ENCODE measurements at regions not wholly inside any gene's neighbourhood (a gene's known extent, or its start where the extent isn't known, plus 50 kb on each side); places are given as distances from the start of the nearest gene placed in this dataset.

DNA sequence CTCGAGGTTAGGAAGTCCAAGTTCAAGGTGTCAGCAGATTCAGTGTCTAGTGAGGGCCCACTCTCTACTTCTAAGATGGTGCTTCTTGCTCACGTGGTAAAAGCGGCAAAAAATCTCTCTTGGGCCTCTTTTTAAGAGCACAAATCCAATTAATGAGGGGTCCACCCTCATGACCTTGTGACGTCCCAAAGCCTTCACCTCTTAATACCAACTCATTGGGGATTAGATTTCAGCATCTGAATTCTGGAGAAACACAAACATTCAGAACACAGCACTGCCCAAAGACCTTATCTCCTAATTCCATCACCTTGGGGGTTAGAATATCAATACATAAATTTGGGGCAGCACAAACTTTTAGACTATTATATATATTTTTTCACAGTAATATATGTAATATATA is 146.4 kb upstream of the GPC6 start (continued):
- no peak for TF ChIP-seq GABPA (IDR thresholded peaks at IDR 0.05; ENCODE audit: low read depth)

DNA sequence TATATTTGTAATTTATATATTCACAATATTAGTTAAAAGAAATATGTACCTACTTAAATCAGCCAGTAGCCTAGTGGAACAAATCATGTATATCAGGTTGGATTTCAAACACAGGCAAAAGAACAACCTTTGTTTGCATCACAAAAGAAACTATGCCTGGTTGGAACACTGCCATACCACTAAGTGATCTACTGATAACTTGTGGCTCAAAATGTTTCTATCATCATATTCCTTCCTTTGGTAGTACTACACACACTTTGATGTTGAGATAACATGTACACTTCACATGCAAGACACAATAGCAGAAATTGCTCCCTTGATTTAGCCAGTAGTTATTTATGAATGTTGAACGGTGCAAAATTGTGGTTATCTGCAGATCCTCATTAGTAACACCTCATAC is 146.0 kb upstream of the GPC6 start:
- H3K27ac ChIP-seq (ENCODE audit: low read depth in 2 of 2, low read length in 1 of 2): peak overlapping the region in 1 of 2 experiments; percentile 22; a peak in 2 of 4 replicates
- TF ChIP-seq, protein P1, sequence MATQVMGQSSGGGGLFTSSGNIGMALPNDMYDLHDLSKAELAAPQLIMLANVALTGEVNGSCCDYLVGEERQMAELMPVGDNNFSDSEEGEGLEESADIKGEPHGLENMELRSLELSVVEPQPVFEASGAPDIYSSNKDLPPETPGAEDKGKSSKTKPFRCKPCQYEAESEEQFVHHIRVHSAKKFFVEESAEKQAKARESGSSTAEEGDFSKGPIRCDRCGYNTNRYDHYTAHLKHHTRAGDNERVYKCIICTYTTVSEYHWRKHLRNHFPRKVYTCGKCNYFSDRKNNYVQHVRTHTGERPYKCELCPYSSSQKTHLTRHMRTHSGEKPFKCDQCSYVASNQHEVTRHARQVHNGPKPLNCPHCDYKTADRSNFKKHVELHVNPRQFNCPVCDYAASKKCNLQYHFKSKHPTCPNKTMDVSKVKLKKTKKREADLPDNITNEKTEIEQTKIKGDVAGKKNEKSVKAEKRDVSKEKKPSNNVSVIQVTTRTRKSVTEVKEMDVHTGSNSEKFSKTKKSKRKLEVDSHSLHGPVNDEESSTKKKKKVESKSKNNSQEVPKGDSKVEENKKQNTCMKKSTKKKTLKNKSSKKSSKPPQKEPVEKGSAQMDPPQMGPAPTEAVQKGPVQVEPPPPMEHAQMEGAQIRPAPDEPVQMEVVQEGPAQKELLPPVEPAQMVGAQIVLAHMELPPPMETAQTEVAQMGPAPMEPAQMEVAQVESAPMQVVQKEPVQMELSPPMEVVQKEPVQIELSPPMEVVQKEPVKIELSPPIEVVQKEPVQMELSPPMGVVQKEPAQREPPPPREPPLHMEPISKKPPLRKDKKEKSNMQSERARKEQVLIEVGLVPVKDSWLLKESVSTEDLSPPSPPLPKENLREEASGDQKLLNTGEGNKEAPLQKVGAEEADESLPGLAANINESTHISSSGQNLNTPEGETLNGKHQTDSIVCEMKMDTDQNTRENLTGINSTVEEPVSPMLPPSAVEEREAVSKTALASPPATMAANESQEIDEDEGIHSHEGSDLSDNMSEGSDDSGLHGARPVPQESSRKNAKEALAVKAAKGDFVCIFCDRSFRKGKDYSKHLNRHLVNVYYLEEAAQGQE (IDR thresholded peaks at IDR 0.05; ENCODE audit: low read depth, low read length): no peak
- TF ChIP-seq GATA2 (CRISPR knock-in tag; IDR thresholded peaks at IDR 0.05) (peak; percentile 77), JUND (IDR thresholded peaks at IDR 0.05) (no peak), NFIC (IDR thresholded peaks at IDR 0.05; ENCODE audit: borderline replicate concordance) (peak; percentile 72; the same call in 1 of the 2 replicates), TCF12 (IDR thresholded peaks at IDR 0.05) (peak; percentile 34; the same call in 1 of the 2 replicates), RXRA (IDR thresholded peaks at IDR 0.05; ENCODE audit: borderline replicate concordance, low read depth) (no peak), TAF1 (IDR thresholded peaks at IDR 0.05; ENCODE audit: borderline replicate concordance, low read depth, low read length) (no peak)
- TF ChIP-seq, protein P2, sequence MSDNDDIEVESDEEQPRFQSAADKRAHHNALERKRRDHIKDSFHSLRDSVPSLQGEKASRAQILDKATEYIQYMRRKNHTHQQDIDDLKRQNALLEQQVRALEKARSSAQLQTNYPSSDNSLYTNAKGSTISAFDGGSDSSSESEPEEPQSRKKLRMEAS (IDR thresholded peaks at IDR 0.05; ENCODE audit: low read depth): no peak
- no peaks in the 10 kb centered on the region for H3K79me2 ChIP-seq (ENCODE audit: insufficient read depth)
- WGBS (ENCODE audit: low lambda C conversion rate): 4% methylated on average over 1 of the region's 1 CpG
- no peaks in the 10 kb centered on the region for H3K27me3 ChIP-seq (ENCODE audit: insufficient read depth)
- H3K9ac ChIP-seq: no peak overlapping the region
- H4K20me1 ChIP-seq (ENCODE audit: insufficient read depth): no peaks in the 10 kb centered on the region
- no peak overlapping the region for H3K4me3 ChIP-seq (ENCODE audit: low read depth in 2 of 2, low read length in 1 of 2)
- H3K9me3 ChIP-seq: no peaks in the 10 kb centered on the region
- no peak overlapping the region for H3K4me2 ChIP-seq
- DNase-seq: no peak
- ChIA-PET POLR2A (no interaction called here), CTCF (no interaction called here)
- H2AFZ ChIP-seq (ENCODE audit: low read depth): no peak overlapping the region
- no peaks in the 10 kb centered on the region for H3K9me2 ChIP-seq
- no peaks in the 10 kb centered on the region for H3F3A ChIP-seq (replicated peaks; ENCODE audit: insufficient read depth)
- H3K36me3 ChIP-seq (replicated peaks in 1 of 2; ENCODE audit: control insufficient read depth in 1 of 2, insufficient read depth in 2 of 2, low read length in 1 of 2): no peaks in the 10 kb centered on the region
- peaks cover 5 to 7% of the 10 kb centered on the region in 2 experiments; a peak in 3 of 4 replicates for H3K4me1 ChIP-seq (ENCODE audit: control insufficient read depth in 1 of 2, insufficient read depth in 2 of 2, low read depth in 1 of 2, low read length in 1 of 2)

DNA sequence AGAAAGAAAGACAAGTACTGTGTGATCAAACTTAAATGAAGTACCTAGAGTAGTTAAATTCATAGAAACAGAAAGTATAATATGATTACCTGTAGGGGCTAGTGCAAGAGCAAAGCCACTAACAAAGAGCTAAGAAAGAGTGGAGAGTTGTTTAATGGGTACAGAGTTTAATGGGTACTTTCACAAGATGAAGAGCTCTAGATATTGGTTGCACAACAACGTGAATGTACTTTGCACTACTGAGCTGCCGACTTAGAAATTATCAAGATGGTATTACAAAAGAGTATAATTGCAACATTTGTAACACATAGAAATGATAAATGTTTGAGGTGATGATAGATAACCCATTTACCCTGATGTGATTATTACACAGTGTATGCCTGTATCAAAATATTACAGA is 140.3 kb upstream of the GPC6 start:
- Histone ChIP-seq H3K9me3 (no peaks in the 10 kb centered on the region), H3K4me1 (ENCODE audit: control insufficient read depth in 1 of 2, insufficient read depth in 2 of 2, low read depth in 1 of 2, low read length in 1 of 2) (no peaks in the 10 kb centered on the region), H3K27me3 (ENCODE audit: insufficient read depth) (no peaks in the 10 kb centered on the region), H3F3A (replicated peaks; ENCODE audit: insufficient read depth) (no peaks in the 10 kb centered on the region), H3K36me3 (replicated peaks in 1 of 2; ENCODE audit: control insufficient read depth in 1 of 2, insufficient read depth in 2 of 2, low read length in 1 of 2) (no peaks in the 10 kb centered on the region), H4K20me1 (ENCODE audit: insufficient read depth) (no peaks in the 10 kb centered on the region), H3K9ac (no peak overlapping the region), H3K27ac (ENCODE audit: low read depth in 2 of 2, low read length in 1 of 2) (no peak overlapping the region), H3K4me2 (no peak overlapping the region), H3K4me3 (ENCODE audit: low read depth in 2 of 2, low read length in 1 of 2) (no peak overlapping the region), H3K79me2 (ENCODE audit: insufficient read depth) (no peaks in the 10 kb centered on the region), H3K9me2 (no peaks in the 10 kb centered on the region), H2AFZ (ENCODE audit: low read depth) (no peak overlapping the region)
- DNase-seq: no peak
- ChIA-PET CTCF (interaction anchor here (1.3 kb wide), 1 partner anchor 11 kb away, joined by 6 read pairs; no protein-coding TSS in a partner anchor), POLR2A (no interaction called here)
- TF ChIP-seq TEAD4 (IDR thresholded peaks at IDR 0.05; ENCODE audit: borderline replicate concordance, insufficient read depth) (no peak), GABPA (IDR thresholded peaks at IDR 0.05; ENCODE audit: low read depth) (no peak), YY1 (IDR thresholded peaks at IDR 0.05; ENCODE audit: low read depth) (no peak), ELF1 (IDR thresholded peaks at IDR 0.05) (no peak), RFX5 (IDR thresholded peaks at IDR 0.05; ENCODE audit: low read length) (no peak), NRF1 (IDR thresholded peaks at IDR 0.05; ENCODE audit: low read depth, low read length) (no peak)
- TF ChIP-seq, protein P3, sequence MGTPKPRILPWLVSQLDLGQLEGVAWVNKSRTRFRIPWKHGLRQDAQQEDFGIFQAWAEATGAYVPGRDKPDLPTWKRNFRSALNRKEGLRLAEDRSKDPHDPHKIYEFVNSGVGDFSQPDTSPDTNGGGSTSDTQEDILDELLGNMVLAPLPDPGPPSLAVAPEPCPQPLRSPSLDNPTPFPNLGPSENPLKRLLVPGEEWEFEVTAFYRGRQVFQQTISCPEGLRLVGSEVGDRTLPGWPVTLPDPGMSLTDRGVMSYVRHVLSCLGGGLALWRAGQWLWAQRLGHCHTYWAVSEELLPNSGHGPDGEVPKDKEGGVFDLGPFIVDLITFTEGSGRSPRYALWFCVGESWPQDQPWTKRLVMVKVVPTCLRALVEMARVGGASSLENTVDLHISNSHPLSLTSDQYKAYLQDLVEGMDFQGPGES (IDR thresholded peaks at IDR 0.05; ENCODE audit: low read depth, low read length): no peak
- WGBS (ENCODE audit: low lambda C conversion rate): 82% methylated on average over 2 of the region's 2 CpGs

All from SK-N-SH (cell line).